Body of pancreas (tissue), 4 donors: ENCODE measurements at regions not wholly inside any gene's neighbourhood (a gene's known extent, or its start where the extent isn't known, plus 50 kb on each side); places are given as distances from the start of the nearest gene placed in this dataset.

Source experiments
- POLR2A ChIP-seq, 3 donors: fragments of 450-650 bp; IDR thresholded peaks; one replicate each; pipeline ENCODE4 v1.6.1; 2016; ENCODE audit warnings: antibody characterized with exemption in 3 of 3, mild to moderate bottlenecking in 2 of 3
- TF ChIP-seq, protein P1 (sequence below), 7 experiments: fragments of 450-650 bp in 4 of 7; fragments of 200-600 bp in 3 of 7; sonication (generic) in 3 of 7; IDR thresholded peaks; one replicate each; pipeline ENCODE4 v1.5.1; 2016 to 2019; ENCODE audit warnings: antibody characterized with exemption in 7 of 7

GRCh38 chr3:72630327-72630968 is 217.8 kb downstream of the SHQ1 start:
- TF ChIP-seq, protein P1, sequence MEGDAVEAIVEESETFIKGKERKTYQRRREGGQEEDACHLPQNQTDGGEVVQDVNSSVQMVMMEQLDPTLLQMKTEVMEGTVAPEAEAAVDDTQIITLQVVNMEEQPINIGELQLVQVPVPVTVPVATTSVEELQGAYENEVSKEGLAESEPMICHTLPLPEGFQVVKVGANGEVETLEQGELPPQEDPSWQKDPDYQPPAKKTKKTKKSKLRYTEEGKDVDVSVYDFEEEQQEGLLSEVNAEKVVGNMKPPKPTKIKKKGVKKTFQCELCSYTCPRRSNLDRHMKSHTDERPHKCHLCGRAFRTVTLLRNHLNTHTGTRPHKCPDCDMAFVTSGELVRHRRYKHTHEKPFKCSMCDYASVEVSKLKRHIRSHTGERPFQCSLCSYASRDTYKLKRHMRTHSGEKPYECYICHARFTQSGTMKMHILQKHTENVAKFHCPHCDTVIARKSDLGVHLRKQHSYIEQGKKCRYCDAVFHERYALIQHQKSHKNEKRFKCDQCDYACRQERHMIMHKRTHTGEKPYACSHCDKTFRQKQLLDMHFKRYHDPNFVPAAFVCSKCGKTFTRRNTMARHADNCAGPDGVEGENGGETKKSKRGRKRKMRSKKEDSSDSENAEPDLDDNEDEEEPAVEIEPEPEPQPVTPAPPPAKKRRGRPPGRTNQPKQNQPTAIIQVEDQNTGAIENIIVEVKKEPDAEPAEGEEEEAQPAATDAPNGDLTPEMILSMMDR (IDR thresholded peaks at IDR 0.05), result no peak
- no peak for TF ChIP-seq POLR2A (IDR thresholded peaks at IDR 0.05)
